ENCODE measurements at regions not wholly inside any gene's neighbourhood (a gene's known extent, or its start where the extent isn't known, plus 50 kb on each side); places are given as distances from the start of the nearest gene placed in this dataset.

GRCh38 chr2:192887337-192887736, 692.6 kb upstream of the TMEFF2 start:
- no peak for DNase-seq
- Mint-ChIP-seq H3K36me3 (ENCODE audit: low read depth) (no peaks in the 10 kb centered on the region), H3K27me3 (ENCODE audit: low read depth, poor library complexity) (no peaks in the 10 kb centered on the region), H3K4me1 (no peaks in the 10 kb centered on the region), H3K27ac (no peak overlapping the region), H3K9me3 (no peaks in the 10 kb centered on the region), H3K4me3 (no peak overlapping the region)
- TF ChIP-seq CTCF (IDR thresholded peaks at IDR 0.05): no peak

GRCh38 chr2:192886636-192887035, 691.9 kb upstream of the TMEFF2 start:
- no peaks in the 10 kb centered on the region for H3K36me3 Mint-ChIP-seq (ENCODE audit: low read depth)
- TF ChIP-seq CTCF (IDR thresholded peaks at IDR 0.05): no peak
- H3K4me1 Mint-ChIP-seq: no peaks in the 10 kb centered on the region
- no peak overlapping the region for H3K4me3 Mint-ChIP-seq
- H3K9me3 Mint-ChIP-seq: no peaks in the 10 kb centered on the region
- no peak for DNase-seq
- H3K27me3 Mint-ChIP-seq (ENCODE audit: low read depth, poor library complexity): no peaks in the 10 kb centered on the region
- H3K27ac Mint-ChIP-seq: no peak overlapping the region

GRCh38 chr2:192885569-192886160, 690.9 kb upstream of the TMEFF2 start:
- no peak for DNase-seq
- H3K36me3 Mint-ChIP-seq (ENCODE audit: low read depth): no peaks in the 10 kb centered on the region
- no peaks in the 10 kb centered on the region for H3K4me1 Mint-ChIP-seq
- no peaks in the 10 kb centered on the region for H3K27me3 Mint-ChIP-seq (ENCODE audit: low read depth, poor library complexity)
- TF ChIP-seq CTCF (IDR thresholded peaks at IDR 0.05): no peak
- H3K4me3 Mint-ChIP-seq: no peak overlapping the region
- no peaks in the 10 kb centered on the region for H3K9me3 Mint-ChIP-seq
- no peak overlapping the region for H3K27ac Mint-ChIP-seq

GRCh38 chr2:192877159-192877558, 682.4 kb upstream of the TMEFF2 start:
- H3K27ac Mint-ChIP-seq: no peak overlapping the region
- no peaks in the 10 kb centered on the region for H3K27me3 Mint-ChIP-seq (ENCODE audit: low read depth, poor library complexity)
- no peaks in the 10 kb centered on the region for H3K9me3 Mint-ChIP-seq
- H3K36me3 Mint-ChIP-seq (ENCODE audit: low read depth): no peaks in the 10 kb centered on the region
- no peak overlapping the region for H3K4me3 Mint-ChIP-seq
- no peak for TF ChIP-seq CTCF (IDR thresholded peaks at IDR 0.05)
- DNase-seq: no peak
- H3K4me1 Mint-ChIP-seq: no peaks in the 10 kb centered on the region

- H3K9me3 Mint-ChIP-seq: no peaks in the 10 kb centered on the region
- H3K4me1 Mint-ChIP-seq: no peaks in the 10 kb centered on the region
- H3K36me3 Mint-ChIP-seq (ENCODE audit: low read depth): no peaks in the 10 kb centered on the region
- H3K27ac Mint-ChIP-seq: no peak overlapping the region
- H3K27me3 Mint-ChIP-seq (ENCODE audit: low read depth, poor library complexity): no peaks in the 10 kb centered on the region
- H3K4me3 Mint-ChIP-seq: no peak overlapping the region
- no peak for DNase-seq
- no peak for TF ChIP-seq CTCF (IDR thresholded peaks at IDR 0.05)
These were observed 682.0 kb upstream of the TMEFF2 start for GRCh38 chr2:192876698-192877097.

- no peak overlapping the region for H3K27ac Mint-ChIP-seq
- H3K27me3 Mint-ChIP-seq (ENCODE audit: low read depth, poor library complexity): no peaks in the 10 kb centered on the region
- H3K4me3 Mint-ChIP-seq: no peak overlapping the region
- no peaks in the 10 kb centered on the region for H3K4me1 Mint-ChIP-seq
- no peaks in the 10 kb centered on the region for H3K9me3 Mint-ChIP-seq
- no peaks in the 10 kb centered on the region for H3K36me3 Mint-ChIP-seq (ENCODE audit: low read depth)
- no peak for TF ChIP-seq CTCF (IDR thresholded peaks at IDR 0.05)
- no peak for DNase-seq
These were observed 660.0 kb upstream of the TMEFF2 start for GRCh38 chr2:192854706-192855105.
